Heart left ventricle (tissue), 16 donors: ENCODE measurements at regions not wholly inside any gene's neighbourhood (a gene's known extent, or its start where the extent isn't known, plus 50 kb on each side); places are given as distances from the start of the nearest gene placed in this dataset.
"Not testable (repeated sequence)": the region's sequence is repeated elsewhere in the genome, so short reads cannot be mapped to it uniquely, and the experiment has no call there.

Experiments
- ATAC-seq, 4 donors: fragments of 200-7000 bp; cut with Tn5 transposase; one replicate each; pipeline ENCODE4 v1.9.1; 2020 to 2022; ENCODE audit warnings: moderate library complexity in 4 of 4, mild to moderate bottlenecking in 3 of 4, moderate number of reproducible peaks in 1 of 4
- DNase-seq, 5 donors: peaks; one replicate each; pipeline ENCODE4 v3.0.0-alpha.2; 2020
- H3K27ac ChIP-seq, 12 donors: fragments of 200-600 bp; sonication (generic) in 4 of 12; one replicate each; pipeline versions ENCODE4 v1.5.0 to v1.8.0; 2016 to 2022; ENCODE audit warnings: mild to moderate bottlenecking in 2 of 12
- H3K27me3 ChIP-seq, 9 donors: fragments of 200-600 bp; sonication (generic) in 2 of 9; one replicate each; pipeline versions ENCODE4 v1.5.1 to v1.8.0; 2016 to 2022; ENCODE audit warnings: mild to moderate bottlenecking in 3 of 9
- H3K36me3 ChIP-seq, 9 donors: fragments of 200-600 bp; sonication (generic) in 2 of 9; one replicate each; pipeline versions ENCODE4 v1.5.0 to v1.8.0; 2018 to 2022; ENCODE audit warnings: mild to moderate bottlenecking in 2 of 9
- H3K4me1 ChIP-seq, 12 donors: fragments of 200-600 bp; sonication (generic) in 4 of 12; one replicate each; pipeline versions ENCODE4 v1.5.0 to v1.8.0; 2016 to 2022; ENCODE audit warnings: mild to moderate bottlenecking in 3 of 12
- H3K4me3 ChIP-seq, 12 donors: fragments of 200-600 bp; sonication (generic) in 4 of 12; one replicate each; pipeline versions ENCODE4 v1.5.0 to v1.8.0; 2017 to 2022; ENCODE audit warnings: mild to moderate bottlenecking in 9 of 12, moderate library complexity in 4 of 12
- H3K9me3 ChIP-seq, 12 donors: fragments of 200-600 bp; sonication (generic) in 4 of 12; one replicate each; pipeline versions ENCODE4 v1.5.0 to v1.8.0; 2016 to 2022; ENCODE audit warnings: mild to moderate bottlenecking in 1 of 12
- POLR2A ChIP-seq, 2 donors: fragments of 450-650 bp; IDR thresholded peaks; one replicate each; pipeline ENCODE4 v1.6.1; 2017; ENCODE audit warnings: antibody characterized with exemption in 2 of 2, mild to moderate bottlenecking in 2 of 2, moderate library complexity in 2 of 2
- WGBS, 4 donors: extraction: QIAGEN DNeasy Blood & Tissue Kit in 2 of 4; methylation state at CpG; one replicate each; pipeline versions ENCODE4 v1.1.5 to v1.1.7; 2013 to 2018; 5-methylcytosine and 5-hydroxymethylcytosine counted together
- intact Hi-C, 10 donors: fragments of 100-400 bp; cut with DNase I; formaldehyde crosslinking; loops; one replicate each; pipeline versions ENCODE4 v1.11.1 to v1.14.2; 2022
- TF ChIP-seq, protein P1 (sequence below), 12 donors: fragments of 200-600 bp; sonication (generic) in 4 of 12; IDR thresholded peaks; one replicate each; pipeline versions ENCODE4 v1.5.0 to v1.8.0; 2018 to 2022; ENCODE audit warnings: antibody characterized with exemption in 12 of 12, mild to moderate bottlenecking in 5 of 12
- donor health status: ischemic (EF 13 %, LVEDD 7.1; RV severe dilation, severe dysfunction).
- donor health status: healthy with polysubstance abuse.
- donor health status: DM: no; HTN: yes; CAD: no.
- donor health status: DM: no; HTN: no; CAD: no.
- donor health status: ischemic (EF 25% LVEDD 6.9; RV normal size, moderate dysfunction).
- donor health status: ischemic (EF 25% LVEDD 5.7; RV mildly dilated, moderate dysfunction).
- donor health status: healthy.
- donor health status: DM: yes; HTN: yes; CAD: no.
- donor health status: ischemic (EF 35%, LVEDD 5.7; RV mildly dilated, moderate dysfunction).
- donor health status: nonischemic (EF 11% LVEDD 7.7; RV severe dilation, severe dysfunction).
- donor health status: DM: yes; HTN: yes; CAD: no.
- donor health status: PGD.
- donor health status: ischemic (EF 29% LVEDD 5.4; RV normal size, mild dysfunction).
- donor health status: nonischemic (EF 23%, LVEDD 6.1; RV moderate dilation, normal function).

DNA sequence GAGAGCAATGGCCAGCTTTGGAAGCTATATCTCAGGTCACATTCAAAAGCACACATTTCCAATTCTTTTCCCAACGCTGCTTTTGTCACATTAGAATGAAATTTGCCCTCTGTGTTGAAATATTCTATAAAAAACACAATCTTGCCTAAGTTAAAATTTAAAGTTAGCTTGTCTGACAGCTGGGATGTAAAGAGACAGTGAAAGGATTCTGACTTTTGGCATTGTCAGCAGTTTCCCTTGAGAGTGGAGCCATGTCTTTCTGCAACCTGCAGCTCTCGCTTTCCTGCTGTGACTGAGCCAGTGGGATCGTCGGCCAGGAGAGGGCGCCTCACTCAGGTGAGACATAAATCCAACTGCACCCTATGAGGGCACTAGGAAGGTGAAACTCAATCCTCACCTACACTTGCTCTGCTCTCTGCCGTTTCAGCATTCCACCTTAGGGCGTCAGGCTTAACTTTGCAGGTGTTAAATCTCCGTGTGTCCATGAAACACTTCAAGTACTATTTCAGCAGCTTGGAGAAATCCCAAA is 537.9 kb downstream of the TUBA3C start:
- H3K36me3 ChIP-seq, H3K4me1 ChIP-seq, H3K27ac ChIP-seq, H3K9me3 ChIP-seq, H3K4me3 ChIP-seq, intact Hi-C loops, ATAC-seq, H3K27me3 ChIP-seq: not testable (repeated sequence)
- DNase-seq, result peak in 1 of 5 donors; percentile 27
- TF ChIP-seq, protein P1, sequence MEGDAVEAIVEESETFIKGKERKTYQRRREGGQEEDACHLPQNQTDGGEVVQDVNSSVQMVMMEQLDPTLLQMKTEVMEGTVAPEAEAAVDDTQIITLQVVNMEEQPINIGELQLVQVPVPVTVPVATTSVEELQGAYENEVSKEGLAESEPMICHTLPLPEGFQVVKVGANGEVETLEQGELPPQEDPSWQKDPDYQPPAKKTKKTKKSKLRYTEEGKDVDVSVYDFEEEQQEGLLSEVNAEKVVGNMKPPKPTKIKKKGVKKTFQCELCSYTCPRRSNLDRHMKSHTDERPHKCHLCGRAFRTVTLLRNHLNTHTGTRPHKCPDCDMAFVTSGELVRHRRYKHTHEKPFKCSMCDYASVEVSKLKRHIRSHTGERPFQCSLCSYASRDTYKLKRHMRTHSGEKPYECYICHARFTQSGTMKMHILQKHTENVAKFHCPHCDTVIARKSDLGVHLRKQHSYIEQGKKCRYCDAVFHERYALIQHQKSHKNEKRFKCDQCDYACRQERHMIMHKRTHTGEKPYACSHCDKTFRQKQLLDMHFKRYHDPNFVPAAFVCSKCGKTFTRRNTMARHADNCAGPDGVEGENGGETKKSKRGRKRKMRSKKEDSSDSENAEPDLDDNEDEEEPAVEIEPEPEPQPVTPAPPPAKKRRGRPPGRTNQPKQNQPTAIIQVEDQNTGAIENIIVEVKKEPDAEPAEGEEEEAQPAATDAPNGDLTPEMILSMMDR (IDR thresholded peaks at IDR 0.05), result peak in 4 of 12 donors; percentile 18 to 35 (median 26)
- 20 to 30% (median 28%) methylated on average over 4 to 8 of the region's 8 CpGs for WGBS, 4 donors

DNA sequence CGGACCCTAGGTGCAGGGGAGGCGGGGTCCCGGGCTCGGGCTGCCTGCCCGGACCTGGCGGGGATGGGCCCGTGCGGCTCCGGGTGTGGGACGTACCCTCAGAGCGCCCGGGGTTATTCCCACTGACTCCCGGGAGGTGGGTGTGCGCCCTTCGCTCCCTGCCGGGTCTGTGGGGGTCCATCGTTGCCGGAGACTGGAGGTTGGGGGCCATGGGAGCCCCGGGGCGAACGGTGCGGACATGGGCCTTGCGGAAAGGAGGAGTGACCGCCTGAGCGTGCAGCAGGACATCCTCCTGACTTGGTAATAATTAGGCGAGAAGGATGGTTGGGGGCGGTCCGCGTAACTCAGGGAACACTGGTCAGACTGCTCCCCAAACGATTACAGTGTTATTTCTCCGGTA is 552.7 kb downstream of the TUBA3C start:
- H3K4me1 ChIP-seq, H3K27me3 ChIP-seq, intact Hi-C loops, H3K36me3 ChIP-seq, DNase-seq, H3K4me3 ChIP-seq, ATAC-seq, H3K27ac ChIP-seq: not testable (repeated sequence)
- WGBS, 4 donors, result 49 to 76% (median 58%) methylated on average over 6 to 24 of the region's 31 CpGs
- peaks cover 0 to 13% (median 0%) of the 10 kb centered on the region in 12 donors for H3K9me3 ChIP-seq

DNA sequence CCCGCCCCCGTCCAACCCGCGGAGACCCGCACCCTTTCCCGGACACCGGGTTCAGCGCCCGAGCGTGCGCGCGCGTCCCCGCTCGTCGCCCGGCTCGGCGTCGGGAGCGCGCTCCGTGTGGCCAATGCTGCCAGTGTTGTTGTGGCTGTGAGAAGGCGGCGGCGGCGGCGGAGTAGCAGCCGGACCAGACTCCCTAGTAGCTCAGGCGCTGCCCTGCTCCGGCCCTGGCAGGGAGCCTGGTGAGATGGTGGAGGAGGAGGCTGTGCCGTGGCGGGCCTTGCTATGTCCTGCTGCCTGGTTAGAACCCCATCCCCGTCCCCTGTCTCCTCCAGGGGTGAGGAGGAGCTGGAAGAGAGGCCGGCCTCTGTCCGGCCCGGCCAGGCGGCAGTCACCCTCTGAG is 553.2 kb downstream of the TUBA3C start:
- Histone ChIP-seq H3K27me3 (no peaks in the 10 kb centered on the region), H3K27ac (no peak overlapping the region), H3K4me1 (no peaks in the 10 kb centered on the region), H3K4me3 (no peak overlapping the region), H3K9me3 (peaks cover 0 to 10% (median 0%) of the 10 kb centered on the region in 12 donors), H3K36me3 (no peaks in the 10 kb centered on the region)
- TF ChIP-seq POLR2A (IDR thresholded peaks at IDR 0.05), result no peak
- TF ChIP-seq, protein P1 (IDR thresholded peaks at IDR 0.05), result no peak
- DNase-seq, result no peak
- 48 to 61% (median 54%) methylated on average over 25 to 39 of the region's 39 CpGs for WGBS, 4 donors
- no peak for ATAC-seq
- intact Hi-C loops, result no loop called here

DNA sequence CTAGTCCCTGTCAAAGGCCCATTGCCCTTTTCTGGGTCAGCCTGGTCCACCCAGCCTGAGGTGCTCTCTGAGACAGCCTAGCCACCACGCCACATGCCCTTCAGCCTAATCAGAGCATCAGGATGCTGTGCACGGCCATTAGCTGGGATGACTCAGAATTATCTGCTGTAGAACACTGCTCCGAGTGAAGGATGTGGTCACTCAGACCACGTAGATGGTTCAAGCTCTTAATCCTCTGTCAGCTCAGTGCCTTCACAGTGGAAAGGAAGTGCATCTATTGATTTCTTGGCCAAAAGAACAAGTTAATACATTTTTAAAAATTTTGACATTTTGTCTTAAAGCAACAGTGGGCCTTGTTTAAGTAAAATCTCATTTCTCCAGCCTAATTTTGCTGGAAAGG is 557.6 kb downstream of the TUBA3C start:
- 30 to 83% (median 51%) methylated on average over 1 to 4 of the region's 4 CpGs for WGBS, 4 donors
- intact Hi-C loops, H3K9me3 ChIP-seq, H3K4me3 ChIP-seq, H3K4me1 ChIP-seq, H3K27me3 ChIP-seq, H3K36me3 ChIP-seq, H3K27ac ChIP-seq, DNase-seq, ATAC-seq: not testable (repeated sequence)

DNA sequence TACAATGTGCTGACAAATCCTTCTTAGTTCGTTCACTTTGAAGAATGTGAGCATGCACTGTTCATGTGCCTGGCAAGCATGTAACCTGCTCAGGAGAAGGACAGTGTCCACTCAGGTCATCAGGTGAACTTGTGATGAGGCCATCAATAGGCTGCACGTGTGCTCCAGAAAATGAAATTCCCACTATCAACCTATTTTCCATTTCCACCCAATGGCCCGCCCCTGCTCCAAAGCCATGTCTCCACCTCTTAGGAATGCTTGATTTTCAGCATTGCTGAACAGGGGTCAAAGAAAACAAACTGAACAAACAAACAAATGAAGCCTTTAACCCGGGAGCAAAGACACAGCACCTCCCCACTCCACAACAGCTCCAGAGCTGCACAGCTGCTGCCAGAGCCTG is 563.2 kb downstream of the TUBA3C start:
- H3K27ac ChIP-seq, intact Hi-C loops, H3K4me3 ChIP-seq, H3K36me3 ChIP-seq, ATAC-seq, H3K27me3 ChIP-seq, DNase-seq, H3K4me1 ChIP-seq, H3K9me3 ChIP-seq: not testable (repeated sequence)
- WGBS, 4 donors, result 30 to 52% (median 48%) methylated on average over 2 to 4 of the region's 4 CpGs

DNA sequence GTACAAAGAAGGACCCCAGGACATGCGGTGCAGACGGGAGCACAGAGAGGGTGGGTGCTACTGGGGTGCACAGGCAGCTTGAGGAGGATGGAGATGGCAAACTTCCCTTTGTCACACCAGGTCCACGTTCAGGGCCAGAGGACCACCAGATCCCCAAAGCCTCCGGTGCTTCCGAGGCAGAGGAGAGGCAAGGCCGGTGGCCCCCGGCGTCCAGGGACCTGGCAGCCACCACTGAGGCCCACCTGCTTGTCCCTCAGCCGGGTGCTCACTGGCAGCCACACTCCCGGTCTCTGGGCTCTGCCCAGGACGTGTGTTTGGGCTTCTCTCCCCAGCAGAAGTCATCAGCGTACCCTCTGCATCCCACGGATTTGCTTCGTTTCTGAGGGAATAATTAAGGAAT is 571.1 kb downstream of the TUBA3C start:
- intact Hi-C loops, result not testable (repeated sequence)

DNA sequence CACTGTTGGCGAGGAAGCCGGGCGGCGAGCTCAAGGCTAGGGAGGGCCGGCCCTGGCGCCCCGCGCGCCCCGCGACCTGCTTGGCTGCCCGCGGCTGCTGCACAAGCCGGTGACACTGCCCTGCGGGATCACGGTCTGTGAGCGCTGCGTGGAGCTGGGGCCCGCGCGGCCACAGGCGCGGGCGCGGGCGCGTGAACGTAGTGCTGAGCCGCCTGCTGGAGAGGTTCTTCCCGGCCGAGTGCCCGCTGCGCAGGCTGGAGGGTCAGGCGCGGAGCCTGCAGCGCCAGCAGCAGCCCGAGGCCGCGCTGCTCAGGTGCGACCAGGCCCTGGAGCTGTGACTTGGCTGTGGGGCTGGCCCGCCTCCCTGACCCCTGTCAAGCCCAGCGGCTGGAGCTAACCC is 572.3 kb downstream of the TUBA3C start:
- H3K27me3 ChIP-seq, intact Hi-C loops: not testable (repeated sequence)
- WGBS, 4 donors, result 34 to 45% (median 43%) methylated on average over 21 to 40 of the region's 42 CpGs; no CpG with 5 or more reads in 1 of the 4 donors

More for the DNA sequence above, 571.1 kb downstream of the TUBA3C start:
- DNase-seq, H3K36me3 ChIP-seq, H3K9me3 ChIP-seq, H3K27ac ChIP-seq, H3K4me1 ChIP-seq, H3K4me3 ChIP-seq, ATAC-seq, H3K27me3 ChIP-seq: not testable (repeated sequence)
- WGBS, 4 donors, result 72 to 100% (median 75%) methylated on average over 2 to 14 of the region's 14 CpGs

DNA sequence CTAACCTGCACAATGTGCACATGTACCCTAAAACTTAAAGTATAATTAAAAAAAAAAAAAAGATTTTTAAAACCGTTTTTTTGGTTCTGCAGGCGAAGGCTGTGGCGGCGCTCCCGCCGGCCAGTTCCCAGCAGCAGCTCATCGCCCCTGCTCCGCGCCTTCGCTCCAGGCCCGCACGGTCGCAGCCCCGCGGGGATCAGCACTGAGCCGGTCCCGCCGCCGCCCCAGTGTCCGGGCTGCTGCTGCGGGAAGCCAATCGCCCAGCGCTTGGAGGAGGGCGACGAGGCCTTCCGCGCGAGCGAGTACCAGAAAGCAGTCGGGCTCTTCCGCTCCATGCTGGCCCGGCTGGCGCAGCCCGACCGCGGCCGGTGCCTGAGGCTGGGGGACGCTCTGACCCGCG is 572.8 kb downstream of the TUBA3C start:
- H3K27me3 ChIP-seq, ATAC-seq, DNase-seq, H3K27ac ChIP-seq, H3K4me1 ChIP-seq, H3K9me3 ChIP-seq, H3K4me3 ChIP-seq, intact Hi-C loops, H3K36me3 ChIP-seq: not testable (repeated sequence)
- WGBS, 4 donors, result 46 to 69% (median 49%) methylated on average over 7 to 30 of the region's 40 CpGs; no CpG with 5 or more reads in 1 of the 4 donors

More for the DNA sequence above, 572.3 kb downstream of the TUBA3C start:
- not testable (repeated sequence) for ATAC-seq, H3K9me3 ChIP-seq, H3K27ac ChIP-seq, H3K4me1 ChIP-seq, H3K36me3 ChIP-seq, DNase-seq
- peak overlapping the region in 1 of 12 donors; percentile 22 for H3K4me3 ChIP-seq

DNA sequence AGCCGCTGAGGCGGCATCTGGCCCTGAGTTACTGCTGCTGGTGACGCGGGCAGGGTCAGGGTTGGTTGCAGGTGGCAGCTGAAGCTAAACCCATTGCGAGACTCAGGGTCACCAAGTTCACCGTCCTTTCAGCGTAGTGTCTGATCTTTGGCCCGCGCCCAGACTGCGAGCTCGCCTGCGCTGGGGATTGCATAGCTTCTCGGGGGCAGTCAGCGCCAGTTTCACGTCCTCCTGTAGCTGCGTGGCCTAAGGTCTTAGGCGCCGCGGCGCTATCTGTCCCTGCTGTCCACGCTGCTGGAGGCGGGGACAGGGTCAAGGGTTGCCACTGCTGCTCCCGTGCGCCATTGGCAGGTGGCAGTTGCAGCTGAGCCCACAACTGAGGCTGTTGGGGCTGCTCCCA is 581.3 kb downstream of the TUBA3C start:
- H3K27me3 ChIP-seq, H3K4me3 ChIP-seq, DNase-seq, H3K4me1 ChIP-seq, ATAC-seq, H3K27ac ChIP-seq, intact Hi-C loops, H3K9me3 ChIP-seq, H3K36me3 ChIP-seq: not testable (repeated sequence)
- WGBS, 4 donors, result 54 to 80% (median 65%) methylated on average over 2 to 22 of the region's 24 CpGs
